ENCODE measurements at regions not wholly inside any gene's neighbourhood (a gene's known extent, or its start where the extent isn't known, plus 50 kb on each side); places are given as distances from the start of the nearest gene placed in this dataset.

DNA sequence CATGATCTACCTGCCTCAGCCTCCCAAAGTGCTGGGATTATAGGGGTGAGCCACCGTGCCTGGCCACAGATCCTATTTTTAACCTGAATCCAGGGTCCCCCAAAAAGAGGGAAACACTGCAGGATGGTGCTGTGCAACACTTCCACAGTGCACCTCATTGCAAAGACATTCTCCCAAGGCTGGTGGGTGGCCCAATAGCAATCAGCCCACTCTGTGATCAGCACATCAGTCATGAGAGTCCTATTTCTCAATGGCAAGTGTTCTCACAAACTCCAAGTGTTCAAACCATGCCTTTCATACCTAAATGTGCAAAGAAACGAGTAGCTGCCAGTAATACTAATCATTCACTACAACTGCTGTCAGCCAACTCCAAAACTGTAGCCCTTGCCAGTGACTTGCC is 612.9 kb downstream of the CCER1 start:
- intact Hi-C loops (cut with DNase I; ENCODE audit: low total_unique reads): no loop called here
- Histone ChIP-seq H3K27me3 (replicated peaks in 1 of 7) (no peaks in the 10 kb centered on the region), H3K27ac (no peak overlapping the region), H3K4me3 (no peak overlapping the region), H3K4me1 (no peaks in the 10 kb centered on the region), H3K36me3 (no peaks in the 10 kb centered on the region), H3K9me3 (no peaks in the 10 kb centered on the region)
- no peak for DNase-seq
- TF ChIP-seq, protein P1, sequence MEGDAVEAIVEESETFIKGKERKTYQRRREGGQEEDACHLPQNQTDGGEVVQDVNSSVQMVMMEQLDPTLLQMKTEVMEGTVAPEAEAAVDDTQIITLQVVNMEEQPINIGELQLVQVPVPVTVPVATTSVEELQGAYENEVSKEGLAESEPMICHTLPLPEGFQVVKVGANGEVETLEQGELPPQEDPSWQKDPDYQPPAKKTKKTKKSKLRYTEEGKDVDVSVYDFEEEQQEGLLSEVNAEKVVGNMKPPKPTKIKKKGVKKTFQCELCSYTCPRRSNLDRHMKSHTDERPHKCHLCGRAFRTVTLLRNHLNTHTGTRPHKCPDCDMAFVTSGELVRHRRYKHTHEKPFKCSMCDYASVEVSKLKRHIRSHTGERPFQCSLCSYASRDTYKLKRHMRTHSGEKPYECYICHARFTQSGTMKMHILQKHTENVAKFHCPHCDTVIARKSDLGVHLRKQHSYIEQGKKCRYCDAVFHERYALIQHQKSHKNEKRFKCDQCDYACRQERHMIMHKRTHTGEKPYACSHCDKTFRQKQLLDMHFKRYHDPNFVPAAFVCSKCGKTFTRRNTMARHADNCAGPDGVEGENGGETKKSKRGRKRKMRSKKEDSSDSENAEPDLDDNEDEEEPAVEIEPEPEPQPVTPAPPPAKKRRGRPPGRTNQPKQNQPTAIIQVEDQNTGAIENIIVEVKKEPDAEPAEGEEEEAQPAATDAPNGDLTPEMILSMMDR (IDR thresholded peaks at IDR 0.05 in 8 of 11, conservative IDR thresholded peaks at IDR 0.05 in 3 of 11): no peak
- TF ChIP-seq POLR2A (IDR thresholded peaks at IDR 0.05) (no peak), POLR2AphosphoS5 (IDR thresholded peaks at IDR 0.05) (no peak)
- WGBS, 5 donors: 62 to 83% (median 81%) methylated on average over 2 of the region's 2 CpGs

DNA sequence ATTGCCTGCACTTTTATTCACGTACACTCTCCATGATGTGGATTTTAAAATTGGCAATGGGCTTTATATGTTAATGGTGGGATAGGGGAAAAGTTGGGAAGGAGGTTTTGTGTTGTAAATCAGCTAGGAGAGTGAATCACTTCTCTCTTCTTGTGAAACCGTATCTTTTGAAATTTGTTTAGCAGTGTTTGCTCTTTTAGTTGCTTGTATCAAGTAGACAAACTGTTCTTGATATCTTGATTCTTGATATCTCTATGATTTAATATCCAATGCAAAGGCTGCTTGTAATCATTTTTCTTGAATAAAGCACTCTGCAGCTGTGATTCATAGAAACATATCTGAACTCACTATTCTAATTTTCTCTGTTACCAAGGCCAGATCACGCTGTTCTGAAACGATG is 615.1 kb downstream of the CCER1 start:
- Histone ChIP-seq H3K4me1 (peaks cover 0 to 5% (median 0%) of the 10 kb centered on the region in 6 donors), H3K9me3 (no peaks in the 10 kb centered on the region), H3K27ac (no peak overlapping the region), H3K27me3 (replicated peaks in 1 of 7) (no peaks in the 10 kb centered on the region), H3K4me3 (no peak overlapping the region), H3K36me3 (no peaks in the 10 kb centered on the region)
- intact Hi-C loops (cut with DNase I; ENCODE audit: low total_unique reads): no loop called here
- TF ChIP-seq POLR2AphosphoS5 (IDR thresholded peaks at IDR 0.05) (no peak), POLR2A (IDR thresholded peaks at IDR 0.05) (no peak)
- TF ChIP-seq, protein P1 (IDR thresholded peaks at IDR 0.05 in 8 of 11, conservative IDR thresholded peaks at IDR 0.05 in 3 of 11): no peak
- 72 to 90% (median 81%) methylated on average over 4 of the region's 4 CpGs for WGBS, 5 donors
- no peak for DNase-seq

GRCh38 chr12:90338365-90338764 is 616.6 kb downstream of the CCER1 start:
- no peak for TF ChIP-seq POLR2AphosphoS5 (IDR thresholded peaks at IDR 0.05)
- TF ChIP-seq, protein P1 (IDR thresholded peaks at IDR 0.05 in 8 of 11, conservative IDR thresholded peaks at IDR 0.05 in 3 of 11): no peak
- TF ChIP-seq POLR2A (IDR thresholded peaks at IDR 0.05): no peak
- WGBS, 5 donors: 67 to 89% (median 87%) methylated on average over 2 of the region's 2 CpGs
- no peaks in the 10 kb centered on the region for H3K36me3 ChIP-seq
- no peak overlapping the region for H3K27ac ChIP-seq
- no peaks in the 10 kb centered on the region for H3K27me3 ChIP-seq (replicated peaks in 1 of 7)
- peaks cover 0 to 5% (median 0%) of the 10 kb centered on the region in 6 donors for H3K4me1 ChIP-seq
- intact Hi-C loops (cut with DNase I; ENCODE audit: low total_unique reads): no loop called here
- DNase-seq: no peak
- H3K4me3 ChIP-seq: no peak overlapping the region
- no peaks in the 10 kb centered on the region for H3K9me3 ChIP-seq

DNA sequence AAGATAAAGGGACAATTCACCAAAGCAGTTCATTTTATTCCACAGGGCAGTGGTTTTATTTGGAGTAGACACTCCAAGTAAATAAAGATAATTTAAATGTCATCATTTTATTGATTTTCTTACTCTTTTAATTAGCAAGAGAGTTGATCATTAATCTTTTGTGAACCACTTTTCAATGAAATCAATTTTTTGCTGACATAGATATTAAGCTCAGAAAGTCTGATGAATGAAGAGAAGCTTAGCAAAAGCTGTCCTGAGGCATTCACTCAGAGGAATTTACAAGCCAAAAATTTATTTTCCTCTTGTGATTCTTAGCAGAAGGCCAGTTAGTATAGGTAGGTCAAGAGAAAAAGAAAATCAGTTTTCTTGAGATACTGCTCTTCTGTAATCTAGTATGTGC is 618.0 kb downstream of the CCER1 start:
- intact Hi-C loops (cut with DNase I; ENCODE audit: low total_unique reads): no loop called here
- Histone ChIP-seq H3K9me3 (no peaks in the 10 kb centered on the region), H3K4me1 (peaks cover 0 to 5% (median 0%) of the 10 kb centered on the region in 6 donors), H3K36me3 (no peaks in the 10 kb centered on the region), H3K4me3 (no peak overlapping the region), H3K27ac (no peak overlapping the region), H3K27me3 (replicated peaks in 1 of 7) (no peaks in the 10 kb centered on the region)
- no peak for DNase-seq
- TF ChIP-seq, protein P1 (IDR thresholded peaks at IDR 0.05 in 8 of 11, conservative IDR thresholded peaks at IDR 0.05 in 3 of 11): no peak

Data from spleen (tissue), 11 donors.